GM19023 (cell line): ENCODE measurements at regions not wholly inside any gene's neighbourhood (a gene's known extent, or its start where the extent isn't known, plus 50 kb on each side); places are given as distances from the start of the nearest gene placed in this dataset.
"Not testable (repeated sequence)": the region's sequence is repeated elsewhere in the genome, so short reads cannot be mapped to it uniquely, and the experiment has no call there.

Experiments used
- ATAC-seq: cut with Tn5 transposase; IDR thresholded peaks from one replicate; pipeline ENCODE4 v1.9.1; 2021; ENCODE audit warnings: mild to moderate bottlenecking, moderate library complexity; ENCODE audit not compliant: unreplicated experiment

- ATAC-seq, result not testable (repeated sequence)
These were observed 101.8 kb upstream of the OSBPL11 start for GRCh38 chr3:125697126-125697525.

DNA sequence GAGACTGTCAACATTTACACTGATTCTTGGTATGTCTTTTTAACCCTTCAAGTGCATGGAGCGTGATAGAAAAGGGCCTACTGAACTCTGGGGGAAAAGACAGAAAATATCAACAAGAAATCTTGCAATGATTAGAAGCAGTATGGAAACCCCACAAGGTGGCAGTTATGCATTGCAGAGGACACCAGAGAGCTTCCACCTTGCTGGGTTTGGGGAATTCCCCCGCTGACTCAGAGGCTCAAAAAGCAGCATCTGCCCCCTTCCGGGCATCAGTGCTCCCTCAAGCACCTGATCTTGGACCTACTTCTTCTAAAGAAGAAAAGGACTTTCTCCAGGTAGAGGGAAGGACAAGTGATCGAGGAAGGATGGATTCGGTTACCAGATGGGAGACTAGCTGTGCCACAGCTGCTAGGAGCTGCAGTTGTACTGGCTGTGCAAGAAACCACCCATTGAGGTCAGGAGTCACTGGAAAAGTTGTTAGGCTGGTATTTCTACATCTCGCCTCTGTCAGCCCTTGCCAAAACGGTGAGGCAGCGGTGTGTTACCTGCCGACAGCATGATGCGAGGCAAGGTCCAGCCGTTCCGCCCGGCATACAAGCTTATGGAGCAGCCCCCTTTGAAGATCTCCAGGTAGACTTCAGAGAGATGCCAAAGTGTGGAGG, 102.8 kb upstream of the OSBPL11 start:
- not testable (repeated sequence) for ATAC-seq

GRCh38 chr3:125715651-125716050, 120.4 kb upstream of the OSBPL11 start:
- ATAC-seq, result no peak

GRCh38 chr3:125732151-125732550, 136.9 kb upstream of the OSBPL11 start:
- not testable (repeated sequence) for ATAC-seq

DNA sequence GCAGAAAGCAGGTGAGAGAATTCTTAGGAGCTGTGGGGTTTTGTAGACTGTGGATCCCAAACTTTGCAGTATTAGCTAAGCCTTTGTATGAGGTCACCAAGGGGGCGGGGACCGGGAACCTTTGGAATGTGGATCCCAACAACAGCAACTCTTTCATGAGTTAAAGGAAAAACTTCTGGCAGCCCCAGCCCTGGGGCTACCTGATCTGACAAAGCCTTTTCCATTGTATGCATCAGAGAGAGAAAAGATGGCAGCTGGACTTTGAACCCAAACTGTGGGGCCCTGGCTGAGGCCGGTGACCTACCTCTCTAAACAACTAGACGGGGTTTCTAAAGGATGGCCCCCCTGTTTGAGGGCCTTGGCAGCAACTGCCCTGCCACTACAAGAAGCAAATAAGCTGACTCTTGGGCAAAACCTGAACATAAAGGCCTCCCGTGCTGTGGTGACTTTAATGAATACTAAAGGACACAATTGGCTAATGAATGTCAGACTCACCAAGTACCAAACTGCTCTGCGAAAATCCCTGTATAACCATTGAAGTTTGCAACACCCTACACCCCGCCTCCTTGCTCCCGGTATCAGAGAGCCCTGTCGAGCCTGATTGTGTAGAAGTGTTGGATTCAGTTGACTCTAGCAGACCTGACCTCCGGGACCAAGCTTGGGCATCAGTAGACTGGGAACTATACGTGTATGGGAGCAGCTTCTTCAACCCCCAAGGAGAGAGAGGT, 146.9 kb upstream of the OSBPL11 start:
- ATAC-seq, result not testable (repeated sequence)

DNA sequence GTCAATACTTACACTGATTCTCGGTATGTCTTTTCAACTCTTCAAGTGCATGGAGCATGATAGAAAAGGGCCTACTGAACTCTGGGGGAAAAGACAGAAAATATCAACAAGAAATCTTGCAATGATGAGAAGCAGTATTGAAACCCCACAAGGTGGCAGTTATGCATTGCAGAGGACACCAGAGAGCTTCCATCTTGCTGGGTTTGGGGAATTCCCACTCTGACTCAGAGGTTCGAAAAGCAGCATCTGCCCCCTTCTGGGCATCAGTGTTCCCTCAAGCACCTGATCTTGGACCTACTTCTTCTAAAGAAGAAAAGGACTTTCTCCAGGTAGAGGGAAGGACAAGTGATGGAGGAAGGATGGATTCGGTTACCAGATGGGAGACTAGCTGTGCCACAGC, 147.5 kb upstream of the OSBPL11 start:
- ATAC-seq, result not testable (repeated sequence)

GRCh38 chr3:125757050-125757449, 161.8 kb upstream of the OSBPL11 start:
- ATAC-seq, result not testable (repeated sequence)

DNA sequence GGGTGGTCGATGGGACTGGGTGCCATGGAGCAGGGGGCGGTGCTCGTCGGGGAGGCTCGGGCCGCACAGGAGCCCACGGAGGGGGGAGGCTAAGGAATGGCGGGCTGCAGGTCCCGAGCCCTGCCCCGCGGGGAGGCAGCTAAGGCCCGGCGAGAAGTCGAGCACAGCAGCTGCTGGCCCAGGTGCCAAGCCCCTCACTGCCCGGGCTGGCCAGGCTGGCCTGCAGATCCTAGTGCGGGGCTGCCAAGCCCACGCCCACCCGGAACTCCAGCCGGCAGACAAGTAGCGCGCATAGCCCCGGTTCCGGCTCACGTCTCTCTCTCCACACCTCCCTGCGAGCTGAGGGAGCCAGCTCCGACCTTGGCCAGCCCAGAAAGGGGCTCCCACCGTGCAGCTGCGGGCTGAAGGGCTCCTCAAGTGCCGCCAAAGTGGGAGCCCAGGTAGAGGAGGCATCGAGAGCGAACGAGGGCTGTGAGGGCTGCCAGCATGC, 163.4 kb upstream of the OSBPL11 start:
- not testable (repeated sequence) for ATAC-seq

DNA sequence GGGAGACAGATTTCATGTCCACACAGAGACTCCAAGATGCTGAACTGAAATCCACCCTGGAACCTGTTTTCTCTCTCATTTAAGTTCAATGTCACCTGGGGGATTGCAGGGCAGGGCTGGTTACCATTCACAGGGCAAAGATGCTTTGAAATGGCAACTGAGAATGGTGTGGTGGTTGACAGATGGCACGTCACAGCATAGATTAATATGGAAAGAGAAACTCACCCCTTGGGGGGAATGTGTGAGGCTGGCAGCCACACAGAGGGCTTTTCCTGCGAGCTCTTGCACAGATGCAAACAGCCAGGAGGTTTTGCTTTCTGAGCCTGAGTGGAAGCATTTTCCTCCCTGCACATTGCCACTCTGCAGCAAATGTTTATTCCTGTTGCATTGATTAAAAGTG, 167.3 kb upstream of the OSBPL11 start:
- not testable (repeated sequence) for ATAC-seq

GRCh38 chr3:125766285-125766826, 171.1 kb upstream of the OSBPL11 start:
- ATAC-seq, result not testable (repeated sequence)

DNA sequence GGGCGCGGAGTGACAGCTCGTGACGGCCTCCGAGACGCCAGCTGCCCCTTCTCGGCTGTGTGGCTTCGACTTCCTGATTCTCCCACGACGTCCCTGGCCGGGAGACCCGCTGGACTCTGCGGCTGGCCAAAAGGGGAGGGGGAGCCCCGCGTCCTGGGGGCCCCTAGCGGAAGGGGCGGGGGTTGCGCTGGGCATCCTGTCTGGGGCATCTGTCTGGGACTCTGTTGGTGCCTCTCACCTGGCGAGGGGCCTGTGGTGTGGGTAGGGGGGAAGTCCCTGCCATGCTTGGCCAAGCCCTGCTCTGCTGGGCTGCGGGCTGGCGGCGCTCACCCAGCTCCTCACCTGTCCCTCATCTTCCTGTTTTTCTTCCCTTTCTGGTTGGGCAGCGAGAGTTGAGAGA, 171.6 kb upstream of the OSBPL11 start:
- not testable (repeated sequence) for ATAC-seq

DNA sequence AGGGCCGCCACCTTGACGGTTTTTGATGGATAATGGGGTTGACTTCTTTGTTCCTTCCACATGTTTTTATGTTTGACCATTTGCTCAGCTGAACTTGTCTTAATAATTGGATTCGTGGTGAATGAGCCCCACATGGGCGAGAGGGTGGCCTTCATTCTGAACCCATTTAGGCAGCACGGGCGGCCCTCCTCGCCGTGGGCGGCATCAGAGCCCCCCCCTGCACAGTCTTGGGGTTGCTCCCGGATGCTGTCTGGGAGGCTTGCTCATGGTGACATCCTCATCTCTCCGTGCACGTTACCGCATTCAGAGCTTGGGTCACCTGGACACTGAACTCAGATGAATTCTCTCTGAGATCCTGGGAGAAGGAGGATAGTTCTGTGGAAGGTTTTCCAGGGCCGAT, 172.3 kb upstream of the OSBPL11 start:
- ATAC-seq, result no peak

DNA sequence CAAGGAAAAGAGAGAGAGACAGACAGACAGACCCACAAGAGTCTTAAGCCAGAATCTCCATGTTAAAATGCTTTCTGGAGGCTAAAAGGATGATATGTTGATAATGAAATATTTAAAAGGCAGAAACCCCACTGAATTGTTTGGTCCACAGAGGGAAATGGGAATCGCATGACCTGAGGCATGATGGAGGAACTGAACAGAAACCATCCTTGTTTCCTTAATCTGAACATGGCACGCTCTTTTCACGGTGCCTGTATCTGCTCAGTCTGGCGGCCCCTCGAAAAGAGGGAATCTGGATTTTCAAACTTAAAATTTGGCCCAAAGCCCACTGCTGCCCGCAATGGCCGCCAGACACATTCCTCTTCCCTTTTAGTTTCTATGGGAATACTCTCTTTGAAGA, 173.5 kb upstream of the OSBPL11 start:
- not testable (repeated sequence) for ATAC-seq

DNA sequence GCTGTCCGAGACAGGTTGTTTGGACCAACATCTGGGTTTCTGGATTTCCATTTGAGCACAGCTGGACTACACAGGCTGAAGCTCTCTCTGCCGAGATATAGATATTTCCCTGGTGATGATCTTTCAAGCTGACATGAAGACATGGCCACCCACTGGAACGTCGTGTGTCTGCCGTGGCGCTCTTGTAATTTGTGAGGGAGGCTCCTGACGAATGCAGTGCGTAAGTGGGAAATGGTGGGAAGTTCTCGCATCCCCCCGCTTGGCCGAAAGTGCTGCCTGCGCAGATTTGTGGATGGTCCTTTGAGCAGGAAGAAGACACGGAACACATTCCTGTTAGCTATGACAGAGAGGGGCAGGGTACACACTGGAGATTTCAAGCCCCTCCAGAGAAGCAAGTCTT, 176.2 kb upstream of the OSBPL11 start:
- not testable (repeated sequence) for ATAC-seq

GRCh38 chr3:125774433-125775034, 179.2 kb upstream of the OSBPL11 start:
- not testable (repeated sequence) for ATAC-seq

- not testable (repeated sequence) for ATAC-seq
These were observed 179.8 kb upstream of the OSBPL11 start for GRCh38 chr3:125775106-125775505.

DNA sequence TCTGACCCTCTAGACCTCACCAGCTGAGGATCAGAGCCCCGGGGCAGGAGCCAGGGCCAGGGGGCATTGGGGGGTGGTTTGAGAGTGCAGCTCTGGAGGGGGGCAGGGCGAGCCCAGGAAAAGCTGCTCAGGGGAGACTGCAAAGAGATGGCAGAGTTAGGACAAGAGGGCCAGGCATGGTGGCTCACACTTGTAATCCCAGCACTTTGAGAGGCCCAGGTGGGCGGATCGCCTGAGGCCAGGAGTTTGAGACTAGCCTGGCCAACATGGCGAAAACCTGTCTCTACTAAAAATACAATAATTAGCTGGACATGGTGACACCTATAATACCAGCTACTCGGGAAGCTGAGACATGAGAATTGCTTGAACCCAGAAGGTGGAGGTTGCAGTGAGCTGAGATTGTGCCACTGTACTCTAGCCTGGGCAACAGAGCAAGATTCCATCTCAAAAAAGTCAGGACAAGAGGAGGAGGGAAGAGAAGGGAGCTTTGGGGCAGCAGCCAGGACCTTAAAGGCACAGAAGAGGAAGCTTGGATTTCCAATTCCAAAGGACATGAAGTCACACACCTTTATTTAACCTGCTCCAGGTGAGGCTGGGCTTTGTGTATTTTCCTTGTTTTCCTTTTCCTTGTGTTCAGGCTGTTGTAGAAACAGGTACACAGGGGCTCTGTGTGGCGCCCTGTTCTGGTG, 180.5 kb upstream of the OSBPL11 start:
- not testable (repeated sequence) for ATAC-seq

DNA sequence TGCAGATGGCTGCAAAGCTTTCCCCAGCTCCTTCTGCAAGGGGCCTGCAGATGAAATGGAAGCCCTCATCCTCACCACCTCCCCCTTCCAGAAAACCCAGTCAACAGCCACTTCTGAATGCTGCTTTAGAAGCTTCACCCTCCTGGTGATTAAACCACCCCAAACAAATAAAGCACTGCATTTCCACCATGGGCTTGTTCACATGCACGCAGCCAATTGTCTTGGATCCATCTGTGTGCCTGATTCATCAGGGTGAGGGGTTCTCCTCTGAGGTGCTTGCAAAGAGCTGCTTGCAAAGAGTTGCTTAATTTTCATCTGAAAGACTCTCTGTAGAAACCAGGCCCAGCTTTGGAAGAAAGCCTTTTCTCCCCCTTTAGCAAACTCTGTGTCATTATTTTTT, 184.0 kb upstream of the OSBPL11 start:
- not testable (repeated sequence) for ATAC-seq

GRCh38 chr3:125779918-125780317, 184.6 kb upstream of the OSBPL11 start:
- not testable (repeated sequence) for ATAC-seq

GRCh38 chr3:125781678-125782077, 186.4 kb upstream of the OSBPL11 start:
- ATAC-seq, result not testable (repeated sequence)

DNA sequence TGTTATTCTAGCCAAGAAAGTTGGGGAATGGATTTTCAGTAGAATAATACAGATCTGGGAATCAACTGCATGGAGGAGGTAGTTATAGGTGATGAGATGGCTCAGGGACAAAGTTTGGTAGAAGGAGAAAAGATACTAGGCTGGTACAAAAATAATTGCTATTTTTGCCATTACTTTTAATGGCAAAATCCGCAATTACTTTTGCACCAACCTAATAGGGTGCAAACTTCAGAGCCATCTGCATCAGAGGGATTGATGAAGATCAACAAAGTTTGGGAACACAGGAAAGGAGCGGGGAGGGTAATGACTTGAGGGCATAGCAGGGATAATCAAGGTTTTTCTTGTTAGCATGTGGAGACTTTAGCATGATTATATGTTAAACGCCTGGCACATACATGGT, 178.7 kb upstream of the ROPN1B start:
- not testable (repeated sequence) for ATAC-seq
